ENCODE measurements at regions not wholly inside any gene's neighbourhood (a gene's known extent, or its start where the extent isn't known, plus 50 kb on each side); places are given as distances from the start of the nearest gene placed in this dataset.

GRCh38 chr1:58866578-58866977, 82.7 kb upstream of the JUN start:
- Histone ChIP-seq H3K27me3 (ENCODE audit: control insufficient read depth, extremely low read depth, insufficient read depth, low read length) (no peaks in the 10 kb centered on the region), H3K4me3 (ENCODE audit: control insufficient read depth in 2 of 3, extremely low read depth in 1 of 3, insufficient read depth in 2 of 3, low read depth in 1 of 3, low read length in 3 of 3) (no peak overlapping the region), H3K9me1 (ENCODE audit: control insufficient read depth, extremely low read depth, insufficient read depth, low read length) (no peaks in the 10 kb centered on the region), H4K20me1 (ENCODE audit: control insufficient read depth, extremely low read depth, insufficient read depth, low read length) (no peaks in the 10 kb centered on the region), H3K27ac (ENCODE audit: control insufficient read depth, insufficient read depth, low read length) (no peak overlapping the region), H3K4me1 (ENCODE audit: control insufficient read depth, extremely low read depth, insufficient read depth, low read length) (peaks cover 16% of the 10 kb centered on the region), H3K4me2 (ENCODE audit: control insufficient read depth, extremely low read depth, insufficient read depth, low read depth, low read length) (no peak overlapping the region), H3K36me3 (ENCODE audit: control insufficient read depth in 2 of 2, extremely low read depth in 1 of 2, insufficient read depth in 2 of 2, low read length in 2 of 2) (no peaks in the 10 kb centered on the region), H3K79me2 (ENCODE audit: control insufficient read depth, insufficient read depth, low read length) (no peaks in the 10 kb centered on the region), H3K9ac (ENCODE audit: control insufficient read depth, extremely low read depth, insufficient read depth, low read length) (no peak overlapping the region), H3K9me3 (ENCODE audit: control insufficient read depth, low read depth, low read length) (no peaks in the 10 kb centered on the region), H2AFZ (ENCODE audit: control insufficient read depth, low read length) (no peak overlapping the region)
- TF ChIP-seq, protein P1, sequence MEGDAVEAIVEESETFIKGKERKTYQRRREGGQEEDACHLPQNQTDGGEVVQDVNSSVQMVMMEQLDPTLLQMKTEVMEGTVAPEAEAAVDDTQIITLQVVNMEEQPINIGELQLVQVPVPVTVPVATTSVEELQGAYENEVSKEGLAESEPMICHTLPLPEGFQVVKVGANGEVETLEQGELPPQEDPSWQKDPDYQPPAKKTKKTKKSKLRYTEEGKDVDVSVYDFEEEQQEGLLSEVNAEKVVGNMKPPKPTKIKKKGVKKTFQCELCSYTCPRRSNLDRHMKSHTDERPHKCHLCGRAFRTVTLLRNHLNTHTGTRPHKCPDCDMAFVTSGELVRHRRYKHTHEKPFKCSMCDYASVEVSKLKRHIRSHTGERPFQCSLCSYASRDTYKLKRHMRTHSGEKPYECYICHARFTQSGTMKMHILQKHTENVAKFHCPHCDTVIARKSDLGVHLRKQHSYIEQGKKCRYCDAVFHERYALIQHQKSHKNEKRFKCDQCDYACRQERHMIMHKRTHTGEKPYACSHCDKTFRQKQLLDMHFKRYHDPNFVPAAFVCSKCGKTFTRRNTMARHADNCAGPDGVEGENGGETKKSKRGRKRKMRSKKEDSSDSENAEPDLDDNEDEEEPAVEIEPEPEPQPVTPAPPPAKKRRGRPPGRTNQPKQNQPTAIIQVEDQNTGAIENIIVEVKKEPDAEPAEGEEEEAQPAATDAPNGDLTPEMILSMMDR (optimal IDR thresholded peaks at IDR 0.05 in 1 of 3, IDR thresholded peaks at IDR 0.05 in 1 of 3, conservative IDR thresholded peaks at IDR 0.05 in 1 of 3; ENCODE audit: extremely low read depth in 1 of 3, insufficient read depth in 2 of 3, low read length in 3 of 3) = no peak
- TF ChIP-seq EZH2 (IDR thresholded peaks at IDR 0.05; ENCODE audit: low read length) = no peak
- DNase-seq (ENCODE audit: low read depth, low spot score) (no peak), FAIRE-seq (no peak)
- dilution Hi-C loops (cut with MboI; ENCODE audit: extremely low pct_ligation_motif_present, low sequenced_read_pairs) = no loop called here

- no peak for DNase-seq (ENCODE audit: low read depth, low spot score)
- Histone ChIP-seq H3K4me1 (ENCODE audit: control insufficient read depth, extremely low read depth, insufficient read depth, low read length) (peaks cover 13% of the 10 kb centered on the region), H2AFZ (ENCODE audit: control insufficient read depth, low read length) (no peak overlapping the region), H3K27ac (ENCODE audit: control insufficient read depth, insufficient read depth, low read length) (no peak overlapping the region), H3K9me3 (ENCODE audit: control insufficient read depth, low read depth, low read length) (no peaks in the 10 kb centered on the region), H4K20me1 (ENCODE audit: control insufficient read depth, extremely low read depth, insufficient read depth, low read length) (no peaks in the 10 kb centered on the region), H3K9me1 (ENCODE audit: control insufficient read depth, extremely low read depth, insufficient read depth, low read length) (no peaks in the 10 kb centered on the region), H3K79me2 (ENCODE audit: control insufficient read depth, insufficient read depth, low read length) (no peaks in the 10 kb centered on the region), H3K4me2 (ENCODE audit: control insufficient read depth, extremely low read depth, insufficient read depth, low read depth, low read length) (no peak overlapping the region), H3K27me3 (ENCODE audit: control insufficient read depth, extremely low read depth, insufficient read depth, low read length) (no peaks in the 10 kb centered on the region), H3K36me3 (ENCODE audit: control insufficient read depth in 2 of 2, extremely low read depth in 1 of 2, insufficient read depth in 2 of 2, low read length in 2 of 2) (no peaks in the 10 kb centered on the region), H3K9ac (ENCODE audit: control insufficient read depth, extremely low read depth, insufficient read depth, low read length) (no peak overlapping the region), H3K4me3 (ENCODE audit: control insufficient read depth in 2 of 3, extremely low read depth in 1 of 3, insufficient read depth in 2 of 3, low read depth in 1 of 3, low read length in 3 of 3) (no peak overlapping the region)
- dilution Hi-C loops (cut with MboI; ENCODE audit: extremely low pct_ligation_motif_present, low sequenced_read_pairs) = no loop called here
- no peak for TF ChIP-seq EZH2 (IDR thresholded peaks at IDR 0.05; ENCODE audit: low read length)
- TF ChIP-seq, protein P1 (optimal IDR thresholded peaks at IDR 0.05 in 1 of 3, IDR thresholded peaks at IDR 0.05 in 1 of 3, conservative IDR thresholded peaks at IDR 0.05 in 1 of 3; ENCODE audit: extremely low read depth in 1 of 3, insufficient read depth in 2 of 3, low read length in 3 of 3) = no peak
- FAIRE-seq = no peak
Measured at GRCh38 chr1:58869638-58870297, 85.9 kb upstream of the JUN start.
